ENCODE measurements at regions not wholly inside any gene's neighbourhood (a gene's known extent, or its start where the extent isn't known, plus 50 kb on each side); places are given as distances from the start of the nearest gene placed in this dataset.
"Not testable (repeated sequence)": the region's sequence is repeated elsewhere in the genome, so short reads cannot be mapped to it uniquely, and the experiment has no call there.

- DNase-seq (ENCODE audit: low read depth in 2 of 2) = not testable (repeated sequence)
Observed at GRCh38 chr5:12660279-12661107, 756.2 kb upstream of the CTNND2 start.

- DNase-seq (ENCODE audit: low read depth in 2 of 2) = no peak
Observed at GRCh38 chr5:12659686-12660085, 755.4 kb upstream of the CTNND2 start.

GRCh38 chr5:12658871-12659446, 754.7 kb upstream of the CTNND2 start:
- no peak for DNase-seq (ENCODE audit: low read depth in 2 of 2)

- DNase-seq (ENCODE audit: low read depth in 2 of 2) = not testable (repeated sequence)
Observed at GRCh38 chr5:12657914-12658474, 753.7 kb upstream of the CTNND2 start.

- no peak for DNase-seq (ENCODE audit: low read depth in 2 of 2)
Observed at GRCh38 chr5:12655675-12656074, 751.4 kb upstream of the CTNND2 start.

- DNase-seq (ENCODE audit: low read depth in 2 of 2) = no peak
Observed at GRCh38 chr5:12652201-12652600, 748.0 kb upstream of the CTNND2 start.

GRCh38 chr5:12648558-12648957, 744.3 kb upstream of the CTNND2 start:
- DNase-seq (ENCODE audit: low read depth in 2 of 2) = no peak

GRCh38 chr5:12647613-12648012, 743.4 kb upstream of the CTNND2 start:
- DNase-seq (ENCODE audit: low read depth in 2 of 2) = no peak

- DNase-seq (ENCODE audit: low read depth in 2 of 2) = no peak
Observed at GRCh38 chr5:12645582-12645981, 741.3 kb upstream of the CTNND2 start.

- DNase-seq (ENCODE audit: low read depth in 2 of 2) = no peak
Observed at GRCh38 chr5:12636209-12636608, 732.0 kb upstream of the CTNND2 start.

GRCh38 chr5:12626556-12626955, 722.3 kb upstream of the CTNND2 start:
- no peak for DNase-seq (ENCODE audit: low read depth in 2 of 2)

GRCh38 chr5:12625667-12626263, 721.5 kb upstream of the CTNND2 start:
- DNase-seq (ENCODE audit: low read depth in 2 of 2) = no peak

- DNase-seq (ENCODE audit: low read depth in 2 of 2) = no peak
Observed at GRCh38 chr5:12624776-12625560, 720.7 kb upstream of the CTNND2 start.

GRCh38 chr5:12623408-12623807, 719.2 kb upstream of the CTNND2 start:
- no peak for DNase-seq (ENCODE audit: low read depth in 2 of 2)

GRCh38 chr5:12616093-12616492, 711.8 kb upstream of the CTNND2 start:
- DNase-seq (ENCODE audit: low read depth in 2 of 2) = no peak

- no peak for DNase-seq (ENCODE audit: low read depth in 2 of 2)
Observed at GRCh38 chr5:12615141-12615820, 711.0 kb upstream of the CTNND2 start.

GRCh38 chr5:12614608-12615007, 710.4 kb upstream of the CTNND2 start:
- no peak for DNase-seq (ENCODE audit: low read depth in 2 of 2)

- no peak for DNase-seq (ENCODE audit: low read depth in 2 of 2)
Observed at GRCh38 chr5:12611132-12611531, 706.9 kb upstream of the CTNND2 start.

- not testable (repeated sequence) for DNase-seq (ENCODE audit: low read depth in 2 of 2)
Observed at GRCh38 chr5:12607817-12608216, 703.6 kb upstream of the CTNND2 start.

GRCh38 chr5:12592228-12592627, 688.0 kb upstream of the CTNND2 start:
- no peak for DNase-seq (ENCODE audit: low read depth in 2 of 2)

- no peak for DNase-seq (ENCODE audit: low read depth in 2 of 2)
Observed at GRCh38 chr5:12586406-12586805, 682.2 kb upstream of the CTNND2 start.
